ENCODE measurements at regions not wholly inside any gene's neighbourhood (a gene's known extent, or its start where the extent isn't known, plus 50 kb on each side); places are given as distances from the start of the nearest gene placed in this dataset.
A peak's percentile ranks its signal among the peaks of the same experiment; 100 is the strongest.

GRCh38 chr3:168583977-168584376, 488.3 kb upstream of the GOLIM4 start:
- no peaks in the 10 kb centered on the region for H3K9me3 ChIP-seq (ENCODE audit: control insufficient read depth, low read length)
- Mint-ChIP-seq H3K27ac (no peak overlapping the region), H3K9me3 (no peaks in the 10 kb centered on the region), H3K36me3 (ENCODE audit: low read depth) (no peaks in the 10 kb centered on the region), H3K27me3 (ENCODE audit: insufficient read depth) (no peaks in the 10 kb centered on the region), H3K4me1 (peaks cover 13% of the 10 kb centered on the region), H3K4me3 (no peak overlapping the region)
- H3K27me3 ChIP-seq (ENCODE audit: control insufficient read depth, insufficient read depth, low read length, poor library complexity, severe bottlenecking): no peaks in the 10 kb centered on the region
- DNase-seq: no peak
- no peak overlapping the region for H3K27ac ChIP-seq (ENCODE audit: low read depth, low read length)
- H3K4me3 ChIP-seq (ENCODE audit: low read length): no peak overlapping the region
- no peak for TF ChIP-seq CTCF (conservative IDR thresholded peaks at IDR 0.05)
- H3K9ac ChIP-seq (ENCODE audit: extremely low read depth, low read length, poor library complexity, severe bottlenecking): no peak overlapping the region
- no peaks in the 10 kb centered on the region for H3K36me3 ChIP-seq (ENCODE audit: control insufficient read depth, insufficient read depth, low read length)
- H3K4me1 ChIP-seq (ENCODE audit: control insufficient read depth, insufficient read depth, low read length): no peaks in the 10 kb centered on the region
- 50 to 86% methylated on average over 1 to 3 of the region's 3 CpGs for WGBS, 2 experiments (ENCODE audit: insufficient coverage in 1 of 2, insufficient read length in 1 of 2)

GRCh38 chr3:168582503-168582902, 486.8 kb upstream of the GOLIM4 start:
- Histone ChIP-seq H3K27me3 (ENCODE audit: control insufficient read depth, insufficient read depth, low read length, poor library complexity, severe bottlenecking) (no peaks in the 10 kb centered on the region), H3K4me1 (ENCODE audit: control insufficient read depth, insufficient read depth, low read length) (no peaks in the 10 kb centered on the region), H3K27ac (ENCODE audit: low read depth, low read length) (no peak overlapping the region), H3K9ac (ENCODE audit: extremely low read depth, low read length, poor library complexity, severe bottlenecking) (no peak overlapping the region), H3K4me3 (ENCODE audit: low read length) (no peak overlapping the region), H3K9me3 (ENCODE audit: control insufficient read depth, low read length) (no peaks in the 10 kb centered on the region), H3K36me3 (ENCODE audit: control insufficient read depth, insufficient read depth, low read length) (no peaks in the 10 kb centered on the region)
- Mint-ChIP-seq H3K27ac (no peak overlapping the region), H3K27me3 (ENCODE audit: insufficient read depth) (no peaks in the 10 kb centered on the region), H3K9me3 (no peaks in the 10 kb centered on the region), H3K4me3 (no peak overlapping the region), H3K36me3 (ENCODE audit: low read depth) (no peaks in the 10 kb centered on the region), H3K4me1 (peaks cover 13% of the 10 kb centered on the region)
- no peak for DNase-seq
- TF ChIP-seq CTCF (conservative IDR thresholded peaks at IDR 0.05): no peak

- H3K27me3 ChIP-seq (ENCODE audit: control insufficient read depth, insufficient read depth, low read length, poor library complexity, severe bottlenecking): no peaks in the 10 kb centered on the region
- H3K27ac ChIP-seq (ENCODE audit: low read depth, low read length): peak overlapping the region; percentile 77
- H3K9ac ChIP-seq (ENCODE audit: extremely low read depth, low read length, poor library complexity, severe bottlenecking): no peak overlapping the region
- no peak overlapping the region for H3K4me3 ChIP-seq (ENCODE audit: low read length)
- H3K4me1 ChIP-seq (ENCODE audit: control insufficient read depth, insufficient read depth, low read length): no peaks in the 10 kb centered on the region
- H3K9me3 ChIP-seq (ENCODE audit: control insufficient read depth, low read length): no peaks in the 10 kb centered on the region
- WGBS, 2 experiments (ENCODE audit: insufficient coverage in 1 of 2, insufficient read length in 1 of 2): 14 to 45% methylated on average over 1 to 2 of the region's 2 CpGs
- Mint-ChIP-seq H3K9me3 (no peaks in the 10 kb centered on the region), H3K4me3 (no peak overlapping the region), H3K36me3 (ENCODE audit: low read depth) (no peaks in the 10 kb centered on the region), H3K4me1 (peaks cover 13% of the 10 kb centered on the region), H3K27me3 (ENCODE audit: insufficient read depth) (no peaks in the 10 kb centered on the region), H3K27ac (no peak overlapping the region)
- no peak for TF ChIP-seq CTCF (conservative IDR thresholded peaks at IDR 0.05)
- H3K36me3 ChIP-seq (ENCODE audit: control insufficient read depth, insufficient read depth, low read length): no peaks in the 10 kb centered on the region
- DNase-seq: peak; percentile 66
Observed at GRCh38 chr3:168581771-168582225, 486.1 kb upstream of the GOLIM4 start.

Measured in endodermal cell (in vitro differentiated cells).